ENCODE measurements at regions not wholly inside any gene's neighbourhood (a gene's known extent, or its start where the extent isn't known, plus 50 kb on each side); places are given as distances from the start of the nearest gene placed in this dataset.

DNA sequence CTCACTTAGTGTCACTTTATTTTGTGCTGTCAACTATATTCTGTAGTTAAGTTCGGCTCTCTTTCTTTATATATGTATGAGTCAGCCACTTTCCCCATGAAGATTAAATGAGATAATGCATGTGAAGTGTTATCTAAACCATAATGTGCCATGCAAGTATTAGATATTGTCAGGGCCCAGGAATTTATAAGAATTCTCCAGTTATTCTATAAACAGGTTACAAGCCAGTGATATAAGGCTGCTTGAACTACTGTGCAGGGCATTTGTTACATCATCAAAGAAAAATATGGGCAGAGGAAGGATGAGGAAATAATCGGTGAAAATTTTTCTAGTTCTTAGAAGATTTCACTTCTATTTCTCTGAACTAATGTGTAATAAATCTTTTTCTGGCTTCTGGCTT, 1049.0 kb upstream of the NR2F2 start:
- TF ChIP-seq, protein P1, sequence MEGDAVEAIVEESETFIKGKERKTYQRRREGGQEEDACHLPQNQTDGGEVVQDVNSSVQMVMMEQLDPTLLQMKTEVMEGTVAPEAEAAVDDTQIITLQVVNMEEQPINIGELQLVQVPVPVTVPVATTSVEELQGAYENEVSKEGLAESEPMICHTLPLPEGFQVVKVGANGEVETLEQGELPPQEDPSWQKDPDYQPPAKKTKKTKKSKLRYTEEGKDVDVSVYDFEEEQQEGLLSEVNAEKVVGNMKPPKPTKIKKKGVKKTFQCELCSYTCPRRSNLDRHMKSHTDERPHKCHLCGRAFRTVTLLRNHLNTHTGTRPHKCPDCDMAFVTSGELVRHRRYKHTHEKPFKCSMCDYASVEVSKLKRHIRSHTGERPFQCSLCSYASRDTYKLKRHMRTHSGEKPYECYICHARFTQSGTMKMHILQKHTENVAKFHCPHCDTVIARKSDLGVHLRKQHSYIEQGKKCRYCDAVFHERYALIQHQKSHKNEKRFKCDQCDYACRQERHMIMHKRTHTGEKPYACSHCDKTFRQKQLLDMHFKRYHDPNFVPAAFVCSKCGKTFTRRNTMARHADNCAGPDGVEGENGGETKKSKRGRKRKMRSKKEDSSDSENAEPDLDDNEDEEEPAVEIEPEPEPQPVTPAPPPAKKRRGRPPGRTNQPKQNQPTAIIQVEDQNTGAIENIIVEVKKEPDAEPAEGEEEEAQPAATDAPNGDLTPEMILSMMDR (IDR thresholded peaks at IDR 0.05; ENCODE audit: low read depth, low read length, poor library complexity, severe bottlenecking): no peak
- TF ChIP-seq EZH2phosphoT487 (IDR thresholded peaks at IDR 0.05; ENCODE audit: borderline replicate concordance, low read length): no peak

All from DOHH2 (cell line).